Hepatocyte (in vitro differentiated cells): ENCODE measurements at regions not wholly inside any gene's neighbourhood (a gene's known extent, or its start where the extent isn't known, plus 50 kb on each side); places are given as distances from the start of the nearest gene placed in this dataset.

Experiments used
- DNase-seq: peaks from one replicate; pipeline ENCODE4 v3.0.0-alpha.2; 2016; ENCODE audit warnings: low spot score
- H2AFZ ChIP-seq: fragments of 200-600 bp; sonication (generic); 2 replicates; pipeline ENCODE4 v1.6.0; 2016; ENCODE audit warnings: antibody characterized with exemption, mild to moderate bottlenecking
- H3K27ac ChIP-seq: fragments of 200-600 bp; sonication (generic); 2 replicates; pipeline ENCODE4 v1.5.1; 2016; ENCODE audit warnings: mild to moderate bottlenecking
- H3K27me3 ChIP-seq: fragments of 200-600 bp; sonication (generic); 2 replicates; pipeline ENCODE4 v1.6.1; 2016
- H3K36me3 ChIP-seq: fragments of 200-600 bp; sonication (generic); replicated peaks from 2 replicates; pipeline ENCODE4 v1.5.1; 2016; ENCODE audit warnings: low read depth; ENCODE audit not compliant: insufficient read depth
- H3K4me1 ChIP-seq: fragments of 200-600 bp; sonication (generic); 2 replicates; pipeline ENCODE4 v1.5.1; 2016; ENCODE audit warnings: mild to moderate bottlenecking, moderate library complexity; ENCODE audit not compliant: insufficient read depth
- H3K4me2 ChIP-seq: fragments of 200-600 bp; sonication (generic); 2 replicates; pipeline ENCODE4 v1.6.0; 2016
- H3K4me3 ChIP-seq: fragments of 200-600 bp; sonication (generic); 2 replicates; pipeline ENCODE4 v1.5.1; 2016; ENCODE audit warnings: mild to moderate bottlenecking
- H3K79me2 ChIP-seq: fragments of 200-600 bp; sonication (generic); 2 replicates; pipeline ENCODE4 v1.6.0; 2017; ENCODE audit warnings: mild to moderate bottlenecking
- H3K9me2 ChIP-seq: fragments of 200-600 bp; sonication (generic); replicated peaks from 2 replicates; pipeline ENCODE4 v1.6.0; 2017; ENCODE audit warnings: mild to moderate bottlenecking; ENCODE audit not compliant: insufficient read depth
- H3K9me3 ChIP-seq: fragments of 200-600 bp; sonication (generic); 2 replicates; pipeline ENCODE4 v1.5.1; 2016; ENCODE audit warnings: low read depth, mild to moderate bottlenecking
- H4K20me1 ChIP-seq: fragments of 200-600 bp; sonication (generic); 2 replicates; pipeline ENCODE4 v1.6.0; 2016; ENCODE audit warnings: mild to moderate bottlenecking; ENCODE audit not compliant: insufficient read depth, poor library complexity, severe bottlenecking
- EZH2 ChIP-seq: fragments of 200-600 bp; sonication (generic); IDR thresholded peaks from 2 replicates; pipeline ENCODE4 v1.6.1; 2016; ENCODE audit warnings: antibody characterized with exemption, mild to moderate bottlenecking, borderline replicate concordance
- EZH2phosphoT487 ChIP-seq: fragments of 200-600 bp; sonication (generic); IDR thresholded peaks from one replicate; pipeline ENCODE4 v1.6.1; 2018; ENCODE audit warnings: antibody characterized with exemption, mild to moderate bottlenecking, low read depth, moderate library complexity; ENCODE audit not compliant: unreplicated experiment, severe bottlenecking
- WGBS: methylation state at CpG from one replicate; pipeline ENCODE4 v1.1.6; 2016; ENCODE audit warnings: low lambda C conversion rate; ENCODE audit errors: missing lambda C conversion rate; 5-methylcytosine and 5-hydroxymethylcytosine counted together
- TF ChIP-seq, protein P1 (sequence below): fragments of 200-600 bp; sonication (generic); IDR thresholded peaks from 2 replicates; pipeline ENCODE4 v1.5.1; 2016; ENCODE audit warnings: antibody characterized with exemption, mild to moderate bottlenecking; ENCODE audit not compliant: poor library complexity

DNA sequence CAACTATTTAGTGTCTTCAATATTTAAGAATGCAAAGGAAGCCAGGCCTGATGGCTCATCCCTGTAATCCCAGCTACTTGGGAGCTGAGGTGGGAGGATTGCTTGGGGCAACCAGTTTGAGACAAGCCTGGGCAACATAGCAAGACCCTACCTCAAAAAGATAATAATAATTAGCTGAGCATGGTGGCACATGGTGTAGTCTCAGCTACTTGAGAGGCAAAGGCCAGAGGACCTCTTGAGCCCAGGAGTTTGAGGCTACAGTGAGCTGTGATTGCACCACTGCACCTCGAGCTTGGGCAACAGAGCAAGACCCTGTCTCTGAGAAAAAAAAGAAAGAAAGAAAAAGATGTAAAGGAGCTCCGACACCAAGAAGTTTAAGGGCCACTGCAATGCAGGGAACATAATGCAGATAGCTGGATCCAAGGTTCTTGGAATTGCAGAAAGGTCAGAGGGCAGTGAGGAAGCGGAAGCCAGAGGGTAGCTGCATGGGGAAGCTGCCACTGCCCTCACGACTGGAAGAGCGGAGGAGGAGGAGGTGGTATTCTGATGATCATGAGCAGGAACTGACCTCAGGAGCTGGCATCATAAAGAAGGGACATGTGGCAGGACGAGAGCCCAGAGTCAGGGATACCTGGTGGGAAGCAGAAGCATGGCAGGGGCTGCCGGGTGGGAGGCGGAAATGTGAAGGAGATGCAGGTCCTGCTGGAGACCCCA is 60.2 kb upstream of the PODXL start:
- H3K27ac ChIP-seq: no peak overlapping the region
- peaks cover 25% of the 10 kb centered on the region for H3K4me1 ChIP-seq
- no peaks in the 10 kb centered on the region for H3K79me2 ChIP-seq
- H3K36me3 ChIP-seq: no peaks in the 10 kb centered on the region
- H3K4me3 ChIP-seq: no peak overlapping the region
- DNase-seq: no peak
- no peaks in the 10 kb centered on the region for H3K9me2 ChIP-seq
- H2AFZ ChIP-seq: no peak overlapping the region
- WGBS: 88% methylated on average over 8 of the region's 8 CpGs
- H4K20me1 ChIP-seq: no peaks in the 10 kb centered on the region
- TF ChIP-seq EZH2: no peak
- TF ChIP-seq, protein P1, sequence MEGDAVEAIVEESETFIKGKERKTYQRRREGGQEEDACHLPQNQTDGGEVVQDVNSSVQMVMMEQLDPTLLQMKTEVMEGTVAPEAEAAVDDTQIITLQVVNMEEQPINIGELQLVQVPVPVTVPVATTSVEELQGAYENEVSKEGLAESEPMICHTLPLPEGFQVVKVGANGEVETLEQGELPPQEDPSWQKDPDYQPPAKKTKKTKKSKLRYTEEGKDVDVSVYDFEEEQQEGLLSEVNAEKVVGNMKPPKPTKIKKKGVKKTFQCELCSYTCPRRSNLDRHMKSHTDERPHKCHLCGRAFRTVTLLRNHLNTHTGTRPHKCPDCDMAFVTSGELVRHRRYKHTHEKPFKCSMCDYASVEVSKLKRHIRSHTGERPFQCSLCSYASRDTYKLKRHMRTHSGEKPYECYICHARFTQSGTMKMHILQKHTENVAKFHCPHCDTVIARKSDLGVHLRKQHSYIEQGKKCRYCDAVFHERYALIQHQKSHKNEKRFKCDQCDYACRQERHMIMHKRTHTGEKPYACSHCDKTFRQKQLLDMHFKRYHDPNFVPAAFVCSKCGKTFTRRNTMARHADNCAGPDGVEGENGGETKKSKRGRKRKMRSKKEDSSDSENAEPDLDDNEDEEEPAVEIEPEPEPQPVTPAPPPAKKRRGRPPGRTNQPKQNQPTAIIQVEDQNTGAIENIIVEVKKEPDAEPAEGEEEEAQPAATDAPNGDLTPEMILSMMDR: no peak
- TF ChIP-seq EZH2phosphoT487: no peak
- H3K9me3 ChIP-seq: no peaks in the 10 kb centered on the region
- no peaks in the 10 kb centered on the region for H3K27me3 ChIP-seq
- H3K4me2 ChIP-seq: no peak overlapping the region

DNA sequence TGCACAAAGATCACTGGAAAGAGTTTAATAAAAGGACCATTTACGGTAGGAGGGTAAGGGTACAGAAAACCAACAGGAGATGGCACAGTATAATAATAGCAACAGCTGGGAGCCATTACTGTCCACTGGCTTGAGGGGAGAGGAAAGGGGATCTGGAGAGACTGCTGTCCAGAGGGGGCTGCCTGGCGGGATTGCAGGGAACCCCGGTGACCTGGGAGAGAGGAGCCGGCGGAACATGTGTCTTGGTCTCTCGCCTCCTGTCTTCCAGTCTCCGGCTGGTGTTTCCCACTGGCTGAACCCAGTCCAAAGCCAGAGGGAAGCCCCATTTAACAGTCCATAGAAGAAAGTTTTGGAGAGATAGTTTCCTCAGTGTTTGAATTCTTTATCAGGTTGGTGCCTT is 57.5 kb upstream of the PODXL start:
- no peaks in the 10 kb centered on the region for H3K9me3 ChIP-seq
- WGBS: 92% methylated on average over 7 of the region's 7 CpGs
- no peaks in the 10 kb centered on the region for H3K79me2 ChIP-seq
- peaks cover 2% of the 10 kb centered on the region for H3K4me1 ChIP-seq
- no peaks in the 10 kb centered on the region for H3K36me3 ChIP-seq
- no peaks in the 10 kb centered on the region for H3K9me2 ChIP-seq
- H3K4me2 ChIP-seq: no peak overlapping the region
- H4K20me1 ChIP-seq: no peaks in the 10 kb centered on the region
- TF ChIP-seq, protein P1: no peak
- no peak for TF ChIP-seq EZH2phosphoT487
- TF ChIP-seq EZH2: no peak
- H3K4me3 ChIP-seq: no peak overlapping the region
- no peak overlapping the region for H2AFZ ChIP-seq
- H3K27ac ChIP-seq: no peak overlapping the region
- DNase-seq: no peak
- no peaks in the 10 kb centered on the region for H3K27me3 ChIP-seq

DNA sequence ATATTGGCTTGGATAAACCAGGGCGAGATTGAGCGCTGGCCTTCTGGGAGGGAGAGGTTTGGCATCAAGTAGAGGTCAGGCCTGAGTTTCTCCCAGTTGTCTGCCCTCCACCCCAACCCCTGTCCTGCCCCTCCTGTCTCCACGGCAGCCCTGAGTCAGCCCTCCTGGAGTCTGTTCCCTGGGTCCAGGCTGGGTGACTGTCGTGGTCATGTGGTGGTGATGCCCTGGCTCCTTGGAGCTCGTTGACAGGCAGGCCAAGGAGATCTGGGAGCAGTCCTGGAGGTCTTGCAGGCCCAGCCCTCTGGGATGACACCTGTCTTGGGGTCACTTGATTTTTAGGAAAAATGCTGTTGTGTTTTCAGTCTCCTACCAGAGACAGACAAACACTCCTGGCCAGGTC is 53.6 kb upstream of the PODXL start:
- H3K27me3 ChIP-seq: no peaks in the 10 kb centered on the region

More for the DNA sequence above, 53.6 kb upstream of the PODXL start:
- no peaks in the 10 kb centered on the region for H4K20me1 ChIP-seq
- TF ChIP-seq EZH2 (no peak), EZH2phosphoT487 (no peak)
- TF ChIP-seq, protein P1: no peak
- no peak overlapping the region for H3K4me2 ChIP-seq
- H3K27ac ChIP-seq: no peak overlapping the region
- H3K36me3 ChIP-seq: no peaks in the 10 kb centered on the region
- peaks cover 6% of the 10 kb centered on the region for H3K4me1 ChIP-seq
- no peak for DNase-seq
- H3K9me3 ChIP-seq: no peaks in the 10 kb centered on the region
- no peaks in the 10 kb centered on the region for H3K79me2 ChIP-seq
- H3K4me3 ChIP-seq: no peak overlapping the region
- no peak overlapping the region for H2AFZ ChIP-seq
- H3K9me2 ChIP-seq: no peaks in the 10 kb centered on the region
- 73% methylated on average over 5 of the region's 5 CpGs for WGBS
